ENCODE measurements at regions not wholly inside any gene's neighbourhood (a gene's known extent, or its start where the extent isn't known, plus 50 kb on each side); places are given as distances from the start of the nearest gene placed in this dataset.

GRCh38 chr17:74099442-74100340, 103.8 kb upstream of the RPL38 start:
- in situ Hi-C loops (cut with HindIII; ENCODE audit: low pct_unique_long_range_greater_than_20kb, low sequenced_read_pairs), result no loop called here
- Histone ChIP-seq H3K4me1 (ENCODE audit: control insufficient read depth, insufficient read depth, low read length) (no peaks in the 10 kb centered on the region), H3K36me3 (ENCODE audit: control insufficient read depth, insufficient read depth, low read length) (no peaks in the 10 kb centered on the region), H3K9me3 (ENCODE audit: control insufficient read depth, insufficient read depth, low read depth, low read length) (no peaks in the 10 kb centered on the region), H3K4me3 (ENCODE audit: low read depth in 2 of 2, low read length in 2 of 2) (no peak overlapping the region), H3K27me3 (ENCODE audit: control insufficient read depth, insufficient read depth, low read length) (peaks cover 40% of the 10 kb centered on the region), H3K27ac (ENCODE audit: low read length) (no peak overlapping the region)
- ChIA-PET CTCF (interaction anchor here (1.2 kb wide), 1 partner anchor 10 kb away, joined by 3 read pairs; no protein-coding TSS in a partner anchor), POLR2A (interaction anchor here (0.6 kb wide), 1 partner anchor 54 kb away, joined by 3 read pairs; no protein-coding TSS in a partner anchor)
- ATAC-seq (no peak), DNase-seq (ENCODE audit: low read depth, low spot score) (no peak)
- no peak for TF ChIP-seq TCF7L2 (IDR thresholded peaks at IDR 0.05; ENCODE audit: low read depth, low read length)
- TF ChIP-seq SIN3A (IDR thresholded peaks at IDR 0.05; ENCODE audit: borderline replicate concordance, insufficient read depth, low read depth, low read length), result no peak
- no peak for TF ChIP-seq CTCF (IDR thresholded peaks at IDR 0.05)
- no TSS peak for BruUV-seq (replicated peaks)
- intact Hi-C loops (cut with micrococcal nuclease; ENCODE audit: unreplicated experiment), result no loop called here

GRCh38 chr17:74104921-74105320, 98.6 kb upstream of the RPL38 start:
- Histone ChIP-seq H3K27me3 (ENCODE audit: control insufficient read depth, insufficient read depth, low read length) (peaks cover 61% of the 10 kb centered on the region), H3K4me1 (ENCODE audit: control insufficient read depth, insufficient read depth, low read length) (no peaks in the 10 kb centered on the region), H3K27ac (ENCODE audit: low read length) (no peak overlapping the region), H3K36me3 (ENCODE audit: control insufficient read depth, insufficient read depth, low read length) (no peaks in the 10 kb centered on the region), H3K4me3 (ENCODE audit: low read depth in 2 of 2, low read length in 2 of 2) (no peak overlapping the region), H3K9me3 (ENCODE audit: control insufficient read depth, insufficient read depth, low read depth, low read length) (no peaks in the 10 kb centered on the region)
- CTCF ChIA-PET, result no interaction called here
- TF ChIP-seq TCF7L2 (IDR thresholded peaks at IDR 0.05; ENCODE audit: low read depth, low read length), result no peak
- TF ChIP-seq CTCF (IDR thresholded peaks at IDR 0.05), result no peak
- TF ChIP-seq SIN3A (IDR thresholded peaks at IDR 0.05; ENCODE audit: borderline replicate concordance, insufficient read depth, low read depth, low read length), result no peak
- TF ChIP-seq REST (IDR thresholded peaks at IDR 0.05; ENCODE audit: insufficient read depth in 1 of 2, low read depth in 2 of 2, low read length in 1 of 2), result no peak
- no peak for TF ChIP-seq POLR2AphosphoS5 (IDR thresholded peaks at IDR 0.05; ENCODE audit: low read depth, low read length)
- POLR2A ChIA-PET, result no interaction called here
- in situ Hi-C loops (cut with HindIII; ENCODE audit: low pct_unique_long_range_greater_than_20kb, low sequenced_read_pairs), result no loop called here
- DNase-seq (ENCODE audit: low read depth, low spot score) (no peak), ATAC-seq (no peak)
- intact Hi-C loops (cut with micrococcal nuclease; ENCODE audit: unreplicated experiment), result no loop called here
- no TSS peak for BruUV-seq (replicated peaks)

All from Panc1 (cell line).